ENCODE measurements at regions not wholly inside any gene's neighbourhood (a gene's known extent, or its start where the extent isn't known, plus 50 kb on each side); places are given as distances from the start of the nearest gene placed in this dataset.

DNA sequence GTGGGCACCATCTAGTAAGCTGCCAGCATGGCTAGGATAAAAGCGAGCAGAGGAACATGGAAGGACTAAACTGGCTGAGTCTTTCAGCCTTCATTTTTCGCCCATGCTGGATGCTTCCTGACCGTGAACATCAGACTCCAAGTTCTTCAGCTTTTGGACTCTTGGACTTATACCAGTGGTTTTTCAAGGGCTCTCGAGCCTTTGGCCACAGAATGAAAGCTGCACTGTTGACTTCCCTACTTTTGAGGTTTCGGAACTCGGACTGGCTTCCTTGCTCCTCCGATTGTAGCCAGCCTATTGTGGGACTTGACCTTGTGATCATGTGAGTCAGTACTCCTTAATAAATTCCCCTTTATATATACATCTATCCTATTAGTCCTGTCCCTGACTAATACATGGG is 785.1 kb upstream of the SLITRK6 start:
- Histone ChIP-seq H3K4me3 (replicated peaks in 1 of 3; ENCODE audit: insufficient read depth in 1 of 3, low read depth in 2 of 3, low read length in 3 of 3) (no peak overlapping the region), H3K36me3 (replicated peaks in 1 of 2; ENCODE audit: control insufficient read depth in 1 of 2, insufficient read depth in 2 of 2, low read length in 2 of 2) (no peaks in the 10 kb centered on the region), H3K27ac (ENCODE audit: extremely low read length, insufficient read depth, low read length) (no peak overlapping the region), H3K27me3 (ENCODE audit: control insufficient read depth in 1 of 2, insufficient read depth in 2 of 2, low read length in 2 of 2) (no peaks in the 10 kb centered on the region), H3K9me3 (ENCODE audit: low read length) (peaks cover 12% of the 10 kb centered on the region; the same call in 1 of the 2 replicates), H3K4me1 (ENCODE audit: insufficient read depth, low read length) (no peaks in the 10 kb centered on the region), H2AFZ (ENCODE audit: low read length) (no peak overlapping the region), H3K79me2 (ENCODE audit: insufficient read depth, low read length) (no peaks in the 10 kb centered on the region), H3K4me2 (ENCODE audit: low read depth, low read length) (no peak overlapping the region), H3K9ac (ENCODE audit: insufficient read depth, low read depth, low read length) (no peak overlapping the region), H4K20me1 (ENCODE audit: insufficient read depth, low read length) (no peaks in the 10 kb centered on the region)
- ChIA-PET POLR2A (no interaction called here), CTCF (ENCODE audit: low intra/inter-chr PET ratio, low total read pairs) (no interaction called here)
- FAIRE-seq, result no peak
- DNase-seq (ENCODE audit: low spot score), result no peak
- ATAC-seq, result no peak
- intact Hi-C loops (cut with micrococcal nuclease; ENCODE audit: unreplicated experiment) (no loop called here), in situ Hi-C loops (cut with HindIII; ENCODE audit: extremely low pct_ligation_motif_present, low pct_unique_long_range_greater_than_20kb) (no loop called here)
- 20% methylated on average over 7 of the region's 7 CpGs for WGBS (ENCODE audit: low lambda C conversion rate)
- TF ChIP-seq, protein P1, sequence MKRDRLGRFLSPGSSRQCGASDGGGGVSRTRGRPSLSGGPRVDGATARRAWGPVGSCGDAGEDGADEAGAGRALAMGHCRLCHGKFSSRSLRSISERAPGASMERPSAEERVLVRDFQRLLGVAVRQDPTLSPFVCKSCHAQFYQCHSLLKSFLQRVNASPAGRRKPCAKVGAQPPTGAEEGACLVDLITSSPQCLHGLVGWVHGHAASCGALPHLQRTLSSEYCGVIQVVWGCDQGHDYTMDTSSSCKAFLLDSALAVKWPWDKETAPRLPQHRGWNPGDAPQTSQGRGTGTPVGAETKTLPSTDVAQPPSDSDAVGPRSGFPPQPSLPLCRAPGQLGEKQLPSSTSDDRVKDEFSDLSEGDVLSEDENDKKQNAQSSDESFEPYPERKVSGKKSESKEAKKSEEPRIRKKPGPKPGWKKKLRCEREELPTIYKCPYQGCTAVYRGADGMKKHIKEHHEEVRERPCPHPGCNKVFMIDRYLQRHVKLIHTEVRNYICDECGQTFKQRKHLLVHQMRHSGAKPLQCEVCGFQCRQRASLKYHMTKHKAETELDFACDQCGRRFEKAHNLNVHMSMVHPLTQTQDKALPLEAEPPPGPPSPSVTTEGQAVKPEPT (CRISPR knock-in tag; IDR thresholded peaks at IDR 0.05; ENCODE audit: low read depth), result no peak
- no peak for TF ChIP-seq SNAI1 (CRISPR knock-in tag; IDR thresholded peaks at IDR 0.05; ENCODE audit: borderline replicate concordance)
- no peak for TF ChIP-seq KDM5B (CRISPR knock-in tag; IDR thresholded peaks at IDR 0.05; ENCODE audit: borderline replicate concordance)
- no peak for TF ChIP-seq KDM5A (IDR thresholded peaks at IDR 0.05; ENCODE audit: borderline replicate concordance, low read length)
- TF ChIP-seq MAFG (CRISPR knock-in tag; IDR thresholded peaks at IDR 0.05), result no peak
- no peak for TF ChIP-seq ATRX (CRISPR knock-in tag; IDR thresholded peaks at IDR 0.05; ENCODE audit: borderline replicate concordance)
- TF ChIP-seq, protein P2, sequence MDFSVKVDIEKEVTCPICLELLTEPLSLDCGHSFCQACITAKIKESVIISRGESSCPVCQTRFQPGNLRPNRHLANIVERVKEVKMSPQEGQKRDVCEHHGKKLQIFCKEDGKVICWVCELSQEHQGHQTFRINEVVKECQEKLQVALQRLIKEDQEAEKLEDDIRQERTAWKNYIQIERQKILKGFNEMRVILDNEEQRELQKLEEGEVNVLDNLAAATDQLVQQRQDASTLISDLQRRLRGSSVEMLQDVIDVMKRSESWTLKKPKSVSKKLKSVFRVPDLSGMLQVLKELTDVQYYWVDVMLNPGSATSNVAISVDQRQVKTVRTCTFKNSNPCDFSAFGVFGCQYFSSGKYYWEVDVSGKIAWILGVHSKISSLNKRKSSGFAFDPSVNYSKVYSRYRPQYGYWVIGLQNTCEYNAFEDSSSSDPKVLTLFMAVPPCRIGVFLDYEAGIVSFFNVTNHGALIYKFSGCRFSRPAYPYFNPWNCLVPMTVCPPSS (IDR thresholded peaks at IDR 0.05), result no peak
- TF ChIP-seq AKAP8 (CRISPR knock-in tag; IDR thresholded peaks at IDR 0.05), result no peak
- no peak for TF ChIP-seq NFIC (IDR thresholded peaks at IDR 0.05; ENCODE audit: low read length)
- no peak for TF ChIP-seq NCOA2 (CRISPR knock-in tag; IDR thresholded peaks at IDR 0.05)
- no peak for TF ChIP-seq PHF20 (CRISPR knock-in tag; IDR thresholded peaks at IDR 0.05)
- TF ChIP-seq SP5 (CRISPR knock-in tag; IDR thresholded peaks at IDR 0.05; ENCODE audit: borderline replicate concordance, low read depth), result no peak
- TF ChIP-seq, protein P3, sequence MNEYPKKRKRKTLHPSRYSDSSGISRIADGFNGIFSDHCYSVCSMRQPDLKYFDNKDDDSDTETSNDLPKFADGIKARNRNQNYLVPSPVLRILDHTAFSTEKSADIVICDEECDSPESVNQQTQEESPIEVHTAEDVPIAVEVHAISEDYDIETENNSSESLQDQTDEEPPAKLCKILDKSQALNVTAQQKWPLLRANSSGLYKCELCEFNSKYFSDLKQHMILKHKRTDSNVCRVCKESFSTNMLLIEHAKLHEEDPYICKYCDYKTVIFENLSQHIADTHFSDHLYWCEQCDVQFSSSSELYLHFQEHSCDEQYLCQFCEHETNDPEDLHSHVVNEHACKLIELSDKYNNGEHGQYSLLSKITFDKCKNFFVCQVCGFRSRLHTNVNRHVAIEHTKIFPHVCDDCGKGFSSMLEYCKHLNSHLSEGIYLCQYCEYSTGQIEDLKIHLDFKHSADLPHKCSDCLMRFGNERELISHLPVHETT (CRISPR knock-in tag; conservative IDR thresholded peaks at IDR 0.05), result no peak
- no TSS peak for BruUV-seq (replicated peaks)

Measured in HepG2 (cell line).